Psoas muscle (tissue), 7 donors: ENCODE measurements at regions not wholly inside any gene's neighbourhood (a gene's known extent, or its start where the extent isn't known, plus 50 kb on each side); places are given as distances from the start of the nearest gene placed in this dataset.

Source experiments
- ATAC-seq, 4 donors: fragments of 200-7000 bp; cut with Tn5 transposase; one replicate each; pipeline ENCODE4 v1.9.1; 2020; ENCODE audit warnings: moderate library complexity in 3 of 4, mild to moderate bottlenecking in 2 of 4
- DNase-seq, 2 donors: peaks; one replicate each; pipeline ENCODE4 v3.0.0-alpha.2; 2020
- H3K27ac ChIP-seq: fragments of 200-600 bp; one replicate; pipeline ENCODE4 v1.8.0; 2022
- H3K27me3 ChIP-seq, 3 donors: fragments of 200-600 bp in 1 of 3; one replicate each; pipeline versions ENCODE4 v1.6.1 to v1.8.0; 2013 to 2022; ENCODE audit warnings: low read length in 2 of 3, mild to moderate bottlenecking in 2 of 3, moderate library complexity in 1 of 3; ENCODE audit not compliant: insufficient read depth in 3 of 3
- H3K36me3 ChIP-seq, 2 donors: fragments of 200-600 bp in 1 of 2; one replicate each; pipeline versions ENCODE4 v1.6.1 to v1.8.0; 2013 to 2022; ENCODE audit warnings: low read depth in 1 of 2, mild to moderate bottlenecking in 1 of 2, moderate library complexity in 1 of 2; ENCODE audit not compliant: insufficient read depth in 1 of 2
- H3K4me1 ChIP-seq: fragments of 200-600 bp; one replicate; pipeline ENCODE4 v1.8.0; 2022
- H3K4me3 ChIP-seq: fragments of 200-600 bp; one replicate; pipeline ENCODE4 v1.8.0; 2022; ENCODE audit warnings: mild to moderate bottlenecking
- H3K9me3 ChIP-seq: fragments of 200-600 bp; one replicate; pipeline ENCODE4 v1.8.0; 2022
- CTCF ChIP-seq: fragments of 200-600 bp; IDR thresholded peaks from one replicate; pipeline ENCODE4 v1.8.0; 2022; ENCODE audit warnings: antibody characterized with exemption
- WGBS, 3 donors: extraction: QIAGEN DNeasy Blood & Tissue Kit; methylation state at CpG; one replicate each; pipeline versions ENCODE4 v1.1.6 to v1.1.7; 2013; 5-methylcytosine and 5-hydroxymethylcytosine counted together
- intact Hi-C, 2 donors: fragments of 100-400 bp; cut with DNase I; formaldehyde crosslinking; loops; one replicate each; pipeline versions ENCODE4 v1.11.0 to v1.14.2; 2022
- donor health status: healthy with polysubstance abuse.
- donor health status: DM: no; HTN: no; CAD: no; lungs with moderate emphysema.
- donor health status: Bipolar disorder and iron deficiency.
- donor health status: healthy.
- donor health status: DM: yes; HTN: yes; CAD: no.
- donor health status: DM: no; HTN: no; CAD: no.
- donor health status: DM: yes; HTN: yes; CAD: no.

DNA sequence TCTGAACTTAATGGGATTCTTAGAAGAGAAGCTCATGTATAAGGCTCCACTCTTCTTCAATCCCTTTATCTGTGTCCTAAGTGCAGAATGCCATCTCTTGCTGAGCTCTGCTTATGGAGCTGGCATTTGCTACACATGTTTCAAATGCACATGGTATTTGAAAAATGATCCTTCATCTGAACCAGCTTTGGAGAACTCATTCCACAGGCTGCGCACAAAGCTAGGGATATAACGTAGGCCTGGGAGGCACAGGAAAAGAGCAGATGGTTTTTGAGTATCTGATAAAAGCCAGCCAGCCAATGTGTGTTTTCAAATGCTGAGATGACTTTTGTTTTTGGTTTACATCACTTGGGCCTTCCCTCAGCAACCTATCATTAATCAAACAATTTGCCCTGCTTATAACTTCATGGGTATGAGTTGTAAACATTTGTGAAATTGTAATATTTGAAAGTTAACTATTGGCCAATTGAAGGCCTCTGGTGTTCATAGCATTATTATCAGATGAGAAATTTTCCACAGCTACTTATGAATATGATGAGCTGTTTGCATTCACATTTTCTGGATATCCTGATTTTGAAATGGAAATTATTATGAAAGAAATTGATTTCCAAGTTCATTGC is 729.0 kb downstream of the FGF9 start:
- Histone ChIP-seq H3K4me3 (no peak overlapping the region), H3K4me1 (no peaks in the 10 kb centered on the region), H3K27ac (no peak overlapping the region), H3K36me3 (no peaks in the 10 kb centered on the region), H3K9me3 (no peaks in the 10 kb centered on the region), H3K27me3 (no peaks in the 10 kb centered on the region)
- TF ChIP-seq CTCF: no peak
- DNase-seq (no peak), ATAC-seq (no peak)
- 63 to 79% (median 69%) methylated on average over 2 of the region's 2 CpGs for WGBS, 3 donors
- intact Hi-C loops: no loop called here

DNA sequence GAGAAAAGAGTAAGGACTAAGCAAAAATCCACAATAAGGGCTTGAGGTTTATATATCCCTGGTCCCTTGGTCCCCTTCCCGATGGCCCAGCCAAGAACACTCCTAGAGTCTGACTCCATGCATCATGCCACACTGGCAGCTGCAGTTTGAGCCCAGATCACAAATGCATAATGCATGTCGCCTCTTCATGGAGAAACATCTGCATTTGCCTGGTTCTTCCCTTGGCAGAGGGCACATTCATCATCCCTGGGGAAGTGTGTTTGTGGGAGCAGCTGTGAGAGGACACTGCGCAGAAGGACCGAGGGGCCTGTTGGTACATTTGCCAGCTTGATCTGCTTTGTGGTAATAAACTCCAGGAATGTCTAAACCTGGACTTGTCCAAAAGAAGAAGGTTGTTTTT is 731.8 kb downstream of the FGF9 start:
- Histone ChIP-seq H3K4me3 (no peak overlapping the region), H3K27me3 (no peaks in the 10 kb centered on the region), H3K36me3 (no peaks in the 10 kb centered on the region), H3K27ac (no peak overlapping the region), H3K9me3 (no peaks in the 10 kb centered on the region), H3K4me1 (no peaks in the 10 kb centered on the region)
- WGBS, 3 donors: 34 to 41% (median 36%) methylated on average over 4 of the region's 4 CpGs
- ATAC-seq (no peak), DNase-seq (no peak)
- intact Hi-C loops: no loop called here
- TF ChIP-seq CTCF: no peak

DNA sequence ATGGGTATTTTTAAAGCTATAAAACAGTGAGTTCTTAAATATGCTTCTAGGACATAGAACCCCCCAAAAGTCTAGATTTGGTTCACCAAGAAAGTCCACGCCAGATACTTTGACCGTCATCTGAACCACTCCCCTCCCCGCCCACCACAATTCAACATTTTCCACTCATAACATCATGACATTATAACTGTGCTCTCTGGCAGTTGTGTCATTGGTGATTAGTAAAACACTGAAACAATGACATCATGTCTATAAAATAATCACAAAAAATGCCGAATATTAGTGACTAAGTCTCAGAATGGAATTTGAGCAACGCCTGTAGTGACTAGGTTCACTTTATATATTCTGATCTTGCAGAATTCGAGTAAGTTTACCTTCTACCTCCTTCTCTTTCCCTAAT is 732.3 kb downstream of the FGF9 start:
- 57 to 65% (median 64%) methylated on average over 6 of the region's 6 CpGs for WGBS, 3 donors
- no peak overlapping the region for H3K27ac ChIP-seq
- ATAC-seq (no peak), DNase-seq (no peak)
- no peak for TF ChIP-seq CTCF
- no peaks in the 10 kb centered on the region for H3K4me1 ChIP-seq
- no peaks in the 10 kb centered on the region for H3K9me3 ChIP-seq
- intact Hi-C loops: no loop called here
- no peak overlapping the region for H3K4me3 ChIP-seq
- no peaks in the 10 kb centered on the region for H3K27me3 ChIP-seq
- no peaks in the 10 kb centered on the region for H3K36me3 ChIP-seq

DNA sequence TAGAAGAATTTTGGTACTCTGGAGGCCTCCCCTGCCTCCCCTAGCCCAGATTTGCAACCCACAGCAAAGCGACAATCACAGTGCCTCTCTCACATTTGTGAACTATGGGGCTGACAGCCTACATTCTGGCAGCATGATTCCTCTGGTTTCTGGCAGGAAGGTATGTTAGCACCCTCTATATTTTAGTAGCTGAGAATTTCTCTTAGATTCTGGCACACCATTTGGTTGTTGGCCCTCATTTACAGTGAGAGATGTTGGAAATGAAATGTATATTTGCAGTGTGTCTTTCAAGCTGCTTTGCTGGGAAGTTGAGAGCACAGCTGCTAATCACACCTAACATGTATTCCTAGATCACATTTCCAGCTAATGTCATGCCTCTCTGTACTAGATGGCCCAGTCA is 735.0 kb downstream of the FGF9 start:
- H3K4me3 ChIP-seq: no peak overlapping the region
- DNase-seq (no peak), ATAC-seq (no peak)
- H3K27ac ChIP-seq: no peak overlapping the region
- H3K9me3 ChIP-seq: peaks cover 7% of the 10 kb centered on the region
- intact Hi-C loops: no loop called here
- WGBS, 3 donors: 71 to 89% (median 75%) methylated on average over 1 of the region's 1 CpG
- no peaks in the 10 kb centered on the region for H3K4me1 ChIP-seq
- no peaks in the 10 kb centered on the region for H3K27me3 ChIP-seq
- no peak for TF ChIP-seq CTCF
- H3K36me3 ChIP-seq: no peaks in the 10 kb centered on the region

DNA sequence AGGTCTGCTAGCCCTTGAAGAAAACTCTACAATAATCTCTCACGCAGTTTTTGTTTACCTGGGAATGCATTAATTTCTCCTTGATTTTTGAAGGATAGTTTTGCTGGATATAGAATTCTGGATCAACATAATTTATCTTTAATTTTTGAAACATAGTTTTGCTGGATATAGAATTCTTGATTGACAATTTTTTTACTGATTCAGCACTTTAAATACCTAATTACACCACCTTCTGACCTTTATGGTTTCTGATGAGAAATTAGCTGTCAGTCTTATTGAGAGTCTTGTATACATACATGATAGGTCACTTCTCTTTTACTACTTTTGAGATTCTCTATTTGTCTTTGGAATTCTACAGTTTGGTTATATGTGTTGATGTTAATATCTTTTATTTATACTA is 741.6 kb downstream of the FGF9 start:
- Histone ChIP-seq H3K9me3 (peaks cover 38% of the 10 kb centered on the region), H3K36me3 (no peaks in the 10 kb centered on the region), H3K27me3 (no peaks in the 10 kb centered on the region), H3K4me1 (no peaks in the 10 kb centered on the region), H3K4me3 (no peak overlapping the region), H3K27ac (no peak overlapping the region)
- TF ChIP-seq CTCF: no peak
- 95 to 100% (median 96%) methylated on average over 1 of the region's 1 CpG for WGBS, 3 donors
- intact Hi-C loops: no loop called here
- no peak for ATAC-seq
- DNase-seq: no peak
